ENCODE measurements at regions not wholly inside any gene's neighbourhood (a gene's known extent, or its start where the extent isn't known, plus 50 kb on each side); places are given as distances from the start of the nearest gene placed in this dataset.

- WGBS, result 45% methylated on average over 3 of the region's 3 CpGs
- Histone ChIP-seq H3K27me3 (ENCODE audit: control insufficient read depth in 4 of 4, insufficient read depth in 4 of 4, low read length in 3 of 4) (no peaks in the 10 kb centered on the region), H3K4me3 (ENCODE audit: low read depth in 1 of 3, low read length in 3 of 3) (no peak overlapping the region), H3K4me1 (ENCODE audit: control insufficient read depth in 4 of 4, insufficient read depth in 4 of 4, low read length in 3 of 4) (no peaks in the 10 kb centered on the region), H3K36me3 (ENCODE audit: control insufficient read depth in 4 of 4, insufficient read depth in 3 of 4, low read depth in 1 of 4, low read length in 3 of 4) (no peaks in the 10 kb centered on the region), H3K9ac (ENCODE audit: low read depth in 1 of 2, low read length in 2 of 2) (no peak overlapping the region), H3K27ac (ENCODE audit: low read depth in 1 of 2, low read length in 2 of 2) (no peak overlapping the region), H3K9me3 (ENCODE audit: control insufficient read depth in 4 of 4, low read length in 3 of 4) (no peaks in the 10 kb centered on the region)
- no peak for DNase-seq (ENCODE audit: low spot score)
- TF ChIP-seq REST (IDR thresholded peaks at IDR 0.05), result no peak
- TF ChIP-seq JUND (IDR thresholded peaks at IDR 0.05), result no peak
- TF ChIP-seq MAX (IDR thresholded peaks at IDR 0.05), result no peak
- TF ChIP-seq HNF4A (conservative IDR thresholded peaks at IDR 0.05), result peak in 1 of 2 donors; percentile 10
- no peak for TF ChIP-seq YY1 (IDR thresholded peaks at IDR 0.05)
- TF ChIP-seq EGR1 (IDR thresholded peaks at IDR 0.05; ENCODE audit: low read depth in 2 of 2), result no peak
- no peak for TF ChIP-seq GABPA (IDR thresholded peaks at IDR 0.05 in 1 of 2, conservative IDR thresholded peaks at IDR 0.05 in 1 of 2)
- TF ChIP-seq NR2F2 (IDR thresholded peaks at IDR 0.05), result no peak
- no peak for TF ChIP-seq FOXA2 (IDR thresholded peaks at IDR 0.05)
Measured at GRCh38 chr12:130102266-130102665, 60.0 kb upstream of the FZD10 start.

- no peak for TF ChIP-seq HNF4G (IDR thresholded peaks at IDR 0.05)
- no peak for TF ChIP-seq MAX (IDR thresholded peaks at IDR 0.05)
- TF ChIP-seq EGR1 (IDR thresholded peaks at IDR 0.05; ENCODE audit: low read depth in 2 of 2), result no peak
- TF ChIP-seq RXRA (IDR thresholded peaks at IDR 0.05), result no peak
- TF ChIP-seq NR2F2 (IDR thresholded peaks at IDR 0.05), result no peak
- no peak for TF ChIP-seq JUND (IDR thresholded peaks at IDR 0.05)
- no peak for TF ChIP-seq CTCF (IDR thresholded peaks at IDR 0.05; ENCODE audit: low read depth, low read length, missing input control)
- no peak for TF ChIP-seq TAF1 (conservative IDR thresholded peaks at IDR 0.05)
- no peak for TF ChIP-seq FOXA2 (IDR thresholded peaks at IDR 0.05)
- no peak for TF ChIP-seq FOXA1 (IDR thresholded peaks at IDR 0.05)
- TF ChIP-seq SP1 (IDR thresholded peaks at IDR 0.05), result no peak
- TF ChIP-seq YY1 (IDR thresholded peaks at IDR 0.05), result no peak
- no peak for TF ChIP-seq GABPA (IDR thresholded peaks at IDR 0.05 in 1 of 2, conservative IDR thresholded peaks at IDR 0.05 in 1 of 2)
- WGBS, result 12% methylated on average over 16 of the region's 16 CpGs
- Histone ChIP-seq H3K27me3 (ENCODE audit: control insufficient read depth in 4 of 4, insufficient read depth in 4 of 4, low read length in 3 of 4) (no peaks in the 10 kb centered on the region), H3K4me3 (ENCODE audit: low read depth in 1 of 3, low read length in 3 of 3) (no peak overlapping the region), H3K36me3 (ENCODE audit: control insufficient read depth in 4 of 4, insufficient read depth in 3 of 4, low read depth in 1 of 4, low read length in 3 of 4) (no peaks in the 10 kb centered on the region), H3K27ac (ENCODE audit: low read depth in 1 of 2, low read length in 2 of 2) (no peak overlapping the region), H3K9me3 (ENCODE audit: control insufficient read depth in 4 of 4, low read length in 3 of 4) (peaks cover 0 to 4% (median 0%) of the 10 kb centered on the region in 4 donors), H3K9ac (ENCODE audit: low read depth in 1 of 2, low read length in 2 of 2) (no peak overlapping the region), H3K4me1 (ENCODE audit: control insufficient read depth in 4 of 4, insufficient read depth in 4 of 4, low read length in 3 of 4) (peaks cover 0 to 8% (median 7%) of the 10 kb centered on the region in 4 donors)
- no peak for DNase-seq (ENCODE audit: low spot score)
Measured at GRCh38 chr12:130104571-130105106, 57.6 kb upstream of the FZD10 start.

Data from liver (tissue), 8 donors.